ENCODE measurements at regions not wholly inside any gene's neighbourhood (a gene's known extent, or its start where the extent isn't known, plus 50 kb on each side); places are given as distances from the start of the nearest gene placed in this dataset.

DNA sequence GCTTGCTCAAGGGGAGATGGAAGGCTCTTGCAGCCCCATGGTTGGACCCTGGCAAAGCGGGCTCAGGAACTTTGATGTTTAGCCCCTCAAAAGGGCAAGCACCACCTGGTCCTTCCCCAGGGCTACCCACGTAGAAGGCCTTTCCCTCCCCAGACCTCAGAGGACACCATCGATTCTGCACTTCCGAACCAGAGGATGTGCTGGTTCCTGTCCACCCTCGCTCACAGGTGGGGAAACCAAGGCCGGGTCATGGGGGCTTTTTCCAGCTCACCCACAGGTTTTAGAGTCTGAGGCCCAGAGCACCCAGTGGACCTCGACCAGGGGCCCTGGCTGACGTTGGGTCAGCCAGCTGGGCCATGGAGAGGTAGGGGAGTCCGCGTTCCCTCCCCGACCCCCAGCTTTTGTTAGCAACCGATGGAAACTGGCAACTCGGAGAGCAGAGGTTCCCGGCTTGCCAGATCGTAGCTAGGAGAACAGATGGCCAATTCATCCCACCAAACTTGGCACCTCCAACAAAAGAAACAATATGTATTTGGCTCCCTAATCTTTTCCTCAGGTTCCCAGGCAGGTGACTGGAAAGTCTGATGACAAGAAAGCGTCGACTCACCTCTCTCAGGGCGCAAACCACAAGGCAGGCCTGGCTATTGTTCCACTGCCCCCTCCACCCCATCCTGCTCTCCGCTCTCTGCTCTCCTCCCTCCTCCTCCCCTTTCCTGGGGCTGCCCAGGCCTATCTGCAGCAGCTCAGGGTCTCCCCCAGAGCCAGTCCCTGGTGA lies 167.6 kb upstream of the SMIM23 start:
- Histone ChIP-seq H3K27me3 (ENCODE audit: control insufficient read depth in 3 of 3, insufficient read depth in 3 of 3, low read length in 2 of 3) (peaks cover 0 to 7% (median 7%) of the 10 kb centered on the region in 3 donors), H3K4me1 (ENCODE audit: control insufficient read depth in 5 of 5, insufficient read depth in 5 of 5, low read length in 5 of 5) (peaks cover 0 to 21% (median 0%) of the 10 kb centered on the region in 5 donors), H3K9ac (ENCODE audit: insufficient read depth in 1 of 2, low read length in 2 of 2) (no peak overlapping the region), H3K27ac (ENCODE audit: low read depth in 1 of 2, low read length in 1 of 2) (no peak overlapping the region), H3K4me3 (no peak overlapping the region), H3K36me3 (ENCODE audit: control insufficient read depth in 4 of 4, insufficient read depth in 4 of 4, low read length in 4 of 4) (no peaks in the 10 kb centered on the region), H3K9me3 (ENCODE audit: control insufficient read depth in 4 of 4, insufficient read depth in 3 of 4, low read length in 3 of 4) (peaks cover 0 to 2% (median 0%) of the 10 kb centered on the region in 4 donors)
- 88 to 95% methylated on average over 19 of the region's 19 CpGs for WGBS, 2 donors
- DNase-seq (peak in 1 of 3 donors; percentile 6), ATAC-seq (ENCODE audit: insufficient read depth, low FRiP score) (no peak)
- TF ChIP-seq, protein P1, sequence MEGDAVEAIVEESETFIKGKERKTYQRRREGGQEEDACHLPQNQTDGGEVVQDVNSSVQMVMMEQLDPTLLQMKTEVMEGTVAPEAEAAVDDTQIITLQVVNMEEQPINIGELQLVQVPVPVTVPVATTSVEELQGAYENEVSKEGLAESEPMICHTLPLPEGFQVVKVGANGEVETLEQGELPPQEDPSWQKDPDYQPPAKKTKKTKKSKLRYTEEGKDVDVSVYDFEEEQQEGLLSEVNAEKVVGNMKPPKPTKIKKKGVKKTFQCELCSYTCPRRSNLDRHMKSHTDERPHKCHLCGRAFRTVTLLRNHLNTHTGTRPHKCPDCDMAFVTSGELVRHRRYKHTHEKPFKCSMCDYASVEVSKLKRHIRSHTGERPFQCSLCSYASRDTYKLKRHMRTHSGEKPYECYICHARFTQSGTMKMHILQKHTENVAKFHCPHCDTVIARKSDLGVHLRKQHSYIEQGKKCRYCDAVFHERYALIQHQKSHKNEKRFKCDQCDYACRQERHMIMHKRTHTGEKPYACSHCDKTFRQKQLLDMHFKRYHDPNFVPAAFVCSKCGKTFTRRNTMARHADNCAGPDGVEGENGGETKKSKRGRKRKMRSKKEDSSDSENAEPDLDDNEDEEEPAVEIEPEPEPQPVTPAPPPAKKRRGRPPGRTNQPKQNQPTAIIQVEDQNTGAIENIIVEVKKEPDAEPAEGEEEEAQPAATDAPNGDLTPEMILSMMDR (IDR thresholded peaks at IDR 0.05; ENCODE audit: control extremely low read depth, extremely low read depth): no peak

DNA sequence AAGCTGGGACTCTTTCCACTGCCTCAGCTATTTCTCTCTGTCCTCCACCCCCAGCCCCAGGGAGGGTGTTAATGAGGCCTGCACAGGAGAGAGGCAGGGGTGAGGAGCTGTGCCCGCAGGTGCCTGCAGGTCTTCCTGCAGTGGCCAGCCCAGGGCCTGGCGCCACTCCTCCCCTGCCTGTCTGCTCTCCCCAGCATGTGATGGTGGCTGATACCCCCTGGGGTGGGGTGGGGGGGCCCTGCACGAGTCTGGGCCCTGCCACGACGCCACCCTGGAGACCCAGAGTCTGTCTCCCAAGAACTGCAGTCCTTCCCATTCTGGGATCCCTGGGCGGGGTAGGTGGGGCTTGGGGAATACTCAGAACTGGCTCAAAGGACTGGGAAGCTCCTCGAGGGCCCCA lies 166.4 kb upstream of the SMIM23 start:
- 80 to 91% methylated on average over 7 of the region's 7 CpGs for WGBS, 2 donors
- TF ChIP-seq, protein P1 (IDR thresholded peaks at IDR 0.05; ENCODE audit: control extremely low read depth, extremely low read depth): no peak
- peak in 1 of 3 donors; percentile 8 for DNase-seq

DNA sequence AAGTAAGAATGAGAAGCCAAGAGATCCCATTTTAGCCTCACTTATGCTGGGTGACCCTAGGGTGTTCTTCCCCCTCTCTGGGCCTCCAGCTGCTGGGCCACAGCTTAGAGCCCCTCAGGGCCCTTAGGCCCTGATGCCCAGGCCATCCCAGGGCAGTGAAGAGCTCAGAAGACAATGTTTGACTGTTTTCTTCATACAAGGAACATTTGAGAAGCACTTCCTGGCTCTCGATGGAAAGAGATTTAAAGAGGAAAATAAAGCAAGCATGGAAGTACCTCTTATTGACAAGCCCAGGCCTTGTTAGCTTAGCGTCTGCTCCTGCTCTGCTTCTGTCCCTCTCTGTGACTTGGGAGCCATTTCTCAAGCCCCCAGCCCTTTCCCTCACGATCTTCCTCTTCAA lies 165.9 kb upstream of the SMIM23 start:
- DNase-seq: peak in 1 of 3 donors; percentile 3
- Histone ChIP-seq H3K27ac (ENCODE audit: low read depth in 1 of 2, low read length in 1 of 2) (no peak overlapping the region), H3K36me3 (ENCODE audit: control insufficient read depth in 4 of 4, insufficient read depth in 4 of 4, low read length in 4 of 4) (no peaks in the 10 kb centered on the region), H3K4me3 (no peak overlapping the region), H3K9me3 (ENCODE audit: control insufficient read depth in 4 of 4, insufficient read depth in 3 of 4, low read length in 3 of 4) (no peaks in the 10 kb centered on the region), H3K9ac (ENCODE audit: insufficient read depth in 1 of 2, low read length in 2 of 2) (no peak overlapping the region), H3K27me3 (ENCODE audit: control insufficient read depth in 3 of 3, insufficient read depth in 3 of 3, low read length in 2 of 3) (peaks cover 0 to 8% (median 7%) of the 10 kb centered on the region in 3 donors), H3K4me1 (ENCODE audit: control insufficient read depth in 5 of 5, insufficient read depth in 5 of 5, low read length in 5 of 5) (peaks cover 0 to 27% (median 0%) of the 10 kb centered on the region in 5 donors)
- 67 to 71% methylated on average over 3 of the region's 3 CpGs for WGBS, 2 donors
- TF ChIP-seq, protein P1 (IDR thresholded peaks at IDR 0.05; ENCODE audit: control extremely low read depth, extremely low read depth): no peak
- no peak for ATAC-seq (ENCODE audit: insufficient read depth, low FRiP score)

More for the DNA sequence above, 166.4 kb upstream of the SMIM23 start:
- H3K27me3 ChIP-seq (ENCODE audit: control insufficient read depth in 3 of 3, insufficient read depth in 3 of 3, low read length in 2 of 3): peaks cover 0 to 7% (median 7%) of the 10 kb centered on the region in 3 donors
- H3K27ac ChIP-seq (ENCODE audit: low read depth in 1 of 2, low read length in 1 of 2): no peak overlapping the region
- no peaks in the 10 kb centered on the region for H3K36me3 ChIP-seq (ENCODE audit: control insufficient read depth in 4 of 4, insufficient read depth in 4 of 4, low read length in 4 of 4)
- no peak for ATAC-seq (ENCODE audit: insufficient read depth, low FRiP score)
- peaks cover 0 to 27% (median 0%) of the 10 kb centered on the region in 5 donors for H3K4me1 ChIP-seq (ENCODE audit: control insufficient read depth in 5 of 5, insufficient read depth in 5 of 5, low read length in 5 of 5)
- H3K9ac ChIP-seq (ENCODE audit: insufficient read depth in 1 of 2, low read length in 2 of 2): no peak overlapping the region
- H3K9me3 ChIP-seq (ENCODE audit: control insufficient read depth in 4 of 4, insufficient read depth in 3 of 4, low read length in 3 of 4): no peaks in the 10 kb centered on the region
- H3K4me3 ChIP-seq: no peak overlapping the region

Data from lung (tissue), 11 donors.